Psoas muscle (tissue), 7 donors: ENCODE measurements at regions not wholly inside any gene's neighbourhood (a gene's known extent, or its start where the extent isn't known, plus 50 kb on each side); places are given as distances from the start of the nearest gene placed in this dataset.

Experiments used
- ATAC-seq, 4 donors: fragments of 200-7000 bp; cut with Tn5 transposase; one replicate each; pipeline ENCODE4 v1.9.1; 2020; ENCODE audit warnings: moderate library complexity in 3 of 4, mild to moderate bottlenecking in 2 of 4
- DNase-seq, 2 donors: peaks; one replicate each; pipeline ENCODE4 v3.0.0-alpha.2; 2020
- H3K27ac ChIP-seq: fragments of 200-600 bp; one replicate; pipeline ENCODE4 v1.8.0; 2022
- H3K27me3 ChIP-seq, 3 donors: fragments of 200-600 bp in 1 of 3; one replicate each; pipeline versions ENCODE4 v1.6.1 to v1.8.0; 2013 to 2022; ENCODE audit warnings: low read length in 2 of 3, mild to moderate bottlenecking in 2 of 3, moderate library complexity in 1 of 3; ENCODE audit not compliant: insufficient read depth in 3 of 3
- H3K36me3 ChIP-seq, 2 donors: fragments of 200-600 bp in 1 of 2; one replicate each; pipeline versions ENCODE4 v1.6.1 to v1.8.0; 2013 to 2022; ENCODE audit warnings: low read depth in 1 of 2, mild to moderate bottlenecking in 1 of 2, moderate library complexity in 1 of 2; ENCODE audit not compliant: insufficient read depth in 1 of 2
- H3K4me1 ChIP-seq: fragments of 200-600 bp; one replicate; pipeline ENCODE4 v1.8.0; 2022
- H3K4me3 ChIP-seq: fragments of 200-600 bp; one replicate; pipeline ENCODE4 v1.8.0; 2022; ENCODE audit warnings: mild to moderate bottlenecking
- H3K9me3 ChIP-seq: fragments of 200-600 bp; one replicate; pipeline ENCODE4 v1.8.0; 2022
- WGBS, 3 donors: extraction: QIAGEN DNeasy Blood & Tissue Kit; methylation state at CpG; one replicate each; pipeline versions ENCODE4 v1.1.6 to v1.1.7; 2013; 5-methylcytosine and 5-hydroxymethylcytosine counted together
- intact Hi-C, 2 donors: fragments of 100-400 bp; cut with DNase I; formaldehyde crosslinking; loops; one replicate each; pipeline versions ENCODE4 v1.11.0 to v1.14.2; 2022
- TF ChIP-seq, protein P1 (sequence below): fragments of 200-600 bp; IDR thresholded peaks from one replicate; pipeline ENCODE4 v1.8.0; 2022; ENCODE audit warnings: antibody characterized with exemption
- donor health status: healthy with polysubstance abuse.
- donor health status: DM: no; HTN: no; CAD: no; lungs with moderate emphysema.
- donor health status: Bipolar disorder and iron deficiency.
- donor health status: healthy.
- donor health status: DM: yes; HTN: yes; CAD: no.
- donor health status: DM: no; HTN: no; CAD: no.
- donor health status: DM: yes; HTN: yes; CAD: no.

- Histone ChIP-seq H3K27ac (no peak overlapping the region), H3K4me3 (no peak overlapping the region), H3K27me3 (no peaks in the 10 kb centered on the region), H3K36me3 (no peaks in the 10 kb centered on the region), H3K4me1 (no peaks in the 10 kb centered on the region), H3K9me3 (no peaks in the 10 kb centered on the region)
- no peak for DNase-seq
- ATAC-seq = no peak
- intact Hi-C loops = loop anchor here in 1 of 2 donors (10.0 kb wide), 1 partner anchor 82 kb away; no protein-coding TSS in a partner anchor
- TF ChIP-seq, protein P1, sequence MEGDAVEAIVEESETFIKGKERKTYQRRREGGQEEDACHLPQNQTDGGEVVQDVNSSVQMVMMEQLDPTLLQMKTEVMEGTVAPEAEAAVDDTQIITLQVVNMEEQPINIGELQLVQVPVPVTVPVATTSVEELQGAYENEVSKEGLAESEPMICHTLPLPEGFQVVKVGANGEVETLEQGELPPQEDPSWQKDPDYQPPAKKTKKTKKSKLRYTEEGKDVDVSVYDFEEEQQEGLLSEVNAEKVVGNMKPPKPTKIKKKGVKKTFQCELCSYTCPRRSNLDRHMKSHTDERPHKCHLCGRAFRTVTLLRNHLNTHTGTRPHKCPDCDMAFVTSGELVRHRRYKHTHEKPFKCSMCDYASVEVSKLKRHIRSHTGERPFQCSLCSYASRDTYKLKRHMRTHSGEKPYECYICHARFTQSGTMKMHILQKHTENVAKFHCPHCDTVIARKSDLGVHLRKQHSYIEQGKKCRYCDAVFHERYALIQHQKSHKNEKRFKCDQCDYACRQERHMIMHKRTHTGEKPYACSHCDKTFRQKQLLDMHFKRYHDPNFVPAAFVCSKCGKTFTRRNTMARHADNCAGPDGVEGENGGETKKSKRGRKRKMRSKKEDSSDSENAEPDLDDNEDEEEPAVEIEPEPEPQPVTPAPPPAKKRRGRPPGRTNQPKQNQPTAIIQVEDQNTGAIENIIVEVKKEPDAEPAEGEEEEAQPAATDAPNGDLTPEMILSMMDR = no peak
- 64 to 70% (median 68%) methylated on average over 8 of the region's 8 CpGs for WGBS, 3 donors
These were observed 217.8 kb upstream of the MEIS1 start for GRCh38 chr2:66217039-66217585.

GRCh38 chr2:66212749-66213148 is 222.2 kb upstream of the MEIS1 start:
- no peak overlapping the region for H3K4me3 ChIP-seq
- no peaks in the 10 kb centered on the region for H3K27me3 ChIP-seq
- no peak for DNase-seq
- WGBS, 3 donors = 77 to 85% (median 78%) methylated on average over 3 of the region's 3 CpGs
- H3K9me3 ChIP-seq = no peaks in the 10 kb centered on the region
- no peaks in the 10 kb centered on the region for H3K4me1 ChIP-seq
- no peaks in the 10 kb centered on the region for H3K36me3 ChIP-seq
- no peak for ATAC-seq
- H3K27ac ChIP-seq = no peak overlapping the region
- intact Hi-C loops = loop anchor here in 1 of 2 donors (10.0 kb wide), 1 partner anchor 78 kb away; no protein-coding TSS in a partner anchor
- TF ChIP-seq, protein P1 = no peak

DNA sequence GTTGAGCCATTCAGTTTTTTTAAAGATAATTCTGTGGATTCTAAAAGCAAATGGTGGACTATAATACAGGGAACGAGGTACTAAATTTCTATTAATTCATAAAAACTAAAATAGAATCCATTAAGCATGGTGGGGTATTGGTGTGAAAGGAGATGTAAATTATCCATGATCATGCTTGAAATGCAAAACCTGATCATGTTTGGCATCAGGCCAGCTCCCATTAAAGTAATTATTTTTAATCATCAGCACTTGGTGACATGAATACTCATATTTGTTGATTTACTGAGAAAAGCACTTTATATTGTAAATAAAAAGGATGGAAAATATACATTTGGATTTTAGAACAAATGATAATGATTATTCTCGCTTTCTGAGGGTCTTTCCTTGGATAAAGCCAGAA is 232.3 kb upstream of the MEIS1 start:
- no peaks in the 10 kb centered on the region for H3K4me1 ChIP-seq
- no peaks in the 10 kb centered on the region for H3K27me3 ChIP-seq
- H3K4me3 ChIP-seq = no peak overlapping the region
- no peaks in the 10 kb centered on the region for H3K9me3 ChIP-seq
- TF ChIP-seq, protein P1 = no peak
- ATAC-seq (no peak), DNase-seq (no peak)
- intact Hi-C loops = no loop called here
- no peak overlapping the region for H3K27ac ChIP-seq
- WGBS, 3 donors = 81 to 95% (median 89%) methylated on average over 2 of the region's 2 CpGs
- H3K36me3 ChIP-seq = no peaks in the 10 kb centered on the region

DNA sequence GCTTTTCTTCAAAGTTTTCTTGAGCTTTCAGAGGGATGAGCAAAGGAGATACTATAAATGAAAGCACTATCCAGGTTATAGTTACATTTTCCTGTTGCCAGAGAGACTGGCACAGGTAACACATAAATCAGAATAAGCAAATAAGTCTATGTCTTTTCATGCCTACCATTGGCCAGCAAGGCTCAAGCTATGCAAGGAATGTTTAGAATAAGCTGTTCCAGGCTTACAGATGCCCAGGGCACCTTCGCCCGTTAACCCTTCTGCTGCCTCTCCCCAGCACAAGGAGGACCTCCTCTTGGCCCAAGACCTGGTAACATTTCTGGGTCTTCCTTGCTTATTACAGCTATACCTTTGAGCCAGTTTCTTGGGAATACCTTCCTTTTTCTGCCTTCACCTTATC is 233.7 kb upstream of the MEIS1 start:
- Histone ChIP-seq H3K27me3 (no peaks in the 10 kb centered on the region), H3K4me3 (no peak overlapping the region), H3K36me3 (no peaks in the 10 kb centered on the region), H3K4me1 (no peaks in the 10 kb centered on the region), H3K9me3 (no peaks in the 10 kb centered on the region), H3K27ac (no peak overlapping the region)
- 73 to 93% (median 79%) methylated on average over 2 of the region's 2 CpGs for WGBS, 3 donors
- intact Hi-C loops = no loop called here
- no peak for DNase-seq
- no peak for ATAC-seq
- TF ChIP-seq, protein P1 = no peak

- no peaks in the 10 kb centered on the region for H3K36me3 ChIP-seq
- DNase-seq (no peak), ATAC-seq (no peak)
- no peaks in the 10 kb centered on the region for H3K9me3 ChIP-seq
- TF ChIP-seq, protein P1 = no peak
- no peak overlapping the region for H3K27ac ChIP-seq
- no peaks in the 10 kb centered on the region for H3K4me1 ChIP-seq
- H3K27me3 ChIP-seq = no peaks in the 10 kb centered on the region
- intact Hi-C loops = no loop called here
- H3K4me3 ChIP-seq = no peak overlapping the region
These were observed 236.1 kb upstream of the MEIS1 start for GRCh38 chr2:66198873-66199272.
